SU-DHL-6 (cell line): ENCODE measurements at regions not wholly inside any gene's neighbourhood (a gene's known extent, or its start where the extent isn't known, plus 50 kb on each side); places are given as distances from the start of the nearest gene placed in this dataset.
"Not testable (repeated sequence)": the region's sequence is repeated elsewhere in the genome, so short reads cannot be mapped to it uniquely, and the experiment has no call there.

Experiments used
- H2AFZ ChIP-seq: fragments of 200-600 bp; sonication (generic); 2 replicates; pipeline ENCODE4 v1.6.1; 2014; ENCODE audit warnings: low read depth, mild to moderate bottlenecking, moderate library complexity, mixed read lengths, antibody characterized with exemption, low read length; ENCODE audit not compliant: severe bottlenecking
- H3F3A ChIP-seq: fragments of 200-600 bp; shearing (Covaris generic); 2 replicates; pipeline ENCODE4 v1.6.0; 2016; ENCODE audit warnings: antibody characterized with exemption, mild to moderate bottlenecking; ENCODE audit not compliant: insufficient read depth
- H3K27ac ChIP-seq: fragments of 200-600 bp; sonication (generic); 2 replicates; pipeline ENCODE4 v1.5.1; 2016; ENCODE audit warnings: low read depth, mild to moderate bottlenecking, low read length, moderate library complexity, mixed read lengths
- H3K27me3 ChIP-seq: fragments of 200-600 bp; sonication (generic), shearing (Covaris generic); 2 replicates; pipeline ENCODE4 v1.6.0; 2014; ENCODE audit warnings: mild to moderate bottlenecking, low read length
- H3K36me3 ChIP-seq: fragments of 200-600 bp; sonication (generic); 2 replicates; pipeline ENCODE4 v1.6.1; 2014; ENCODE audit warnings: mild to moderate bottlenecking, low read length, mixed read lengths
- H3K4me2 ChIP-seq: fragments of 300-600, 200-600 bp; shearing (Covaris generic), sonication (generic); 2 replicates; pipeline ENCODE4 v1.6.0; 2014; ENCODE audit warnings: low read length, low read depth, mild to moderate bottlenecking; ENCODE audit not compliant: poor library complexity, severe bottlenecking
- H3K4me3 ChIP-seq: fragments of 200-600 bp; sonication (generic); 2 replicates; pipeline ENCODE4 v1.5.1; 2014; ENCODE audit warnings: antibody characterized with exemption, low read length, mild to moderate bottlenecking, mixed read lengths; ENCODE audit not compliant: insufficient read depth, poor library complexity, severe bottlenecking
- H3K79me2 ChIP-seq: fragments of 200-600 bp; sonication (generic); 2 replicates; pipeline ENCODE4 v1.6.1; 2014; ENCODE audit warnings: mild to moderate bottlenecking, low read length, moderate library complexity; ENCODE audit not compliant: insufficient read depth
- H3K9ac ChIP-seq: fragments of 200-600 bp; sonication (generic); 2 replicates; pipeline ENCODE4 v1.7.0; 2014; ENCODE audit warnings: mild to moderate bottlenecking, low read length
- H3K9me2 ChIP-seq: fragments of 200-600 bp; sonication (generic); replicated peaks from 2 replicates; pipeline ENCODE4 v1.6.1; 2014; ENCODE audit warnings: low read length; ENCODE audit not compliant: insufficient read depth
- H3K9me3 ChIP-seq: fragments of 200-600 bp; sonication (generic); 2 replicates; pipeline ENCODE4 v1.6.1; 2014; ENCODE audit warnings: low read length, mixed read lengths; ENCODE audit not compliant: insufficient read depth
- H4K20me1 ChIP-seq: fragments of 200-600 bp; sonication (generic); 2 replicates; pipeline ENCODE4 v1.6.1; 2014; ENCODE audit warnings: low read depth, mild to moderate bottlenecking, antibody characterized with exemption, low read length, moderate library complexity, mixed read lengths
- EZH2phosphoT487 ChIP-seq: fragments of 200-600 bp; sonication (generic), shearing (Covaris generic); conservative IDR thresholded peaks from 2 replicates; pipeline ENCODE4 v1.6.1; 2018; ENCODE audit warnings: mild to moderate bottlenecking, antibody characterized with exemption, low read length, moderate library complexity, mixed read lengths
- TF ChIP-seq, protein P1 (sequence below): fragments of 200-600 bp; sonication (generic); IDR thresholded peaks from one replicate; pipeline ENCODE4 v1.5.1; 2017; ENCODE audit warnings: antibody characterized with exemption, mild to moderate bottlenecking, low read length, moderate library complexity; ENCODE audit not compliant: insufficient read depth, poor library complexity, severe bottlenecking

DNA sequence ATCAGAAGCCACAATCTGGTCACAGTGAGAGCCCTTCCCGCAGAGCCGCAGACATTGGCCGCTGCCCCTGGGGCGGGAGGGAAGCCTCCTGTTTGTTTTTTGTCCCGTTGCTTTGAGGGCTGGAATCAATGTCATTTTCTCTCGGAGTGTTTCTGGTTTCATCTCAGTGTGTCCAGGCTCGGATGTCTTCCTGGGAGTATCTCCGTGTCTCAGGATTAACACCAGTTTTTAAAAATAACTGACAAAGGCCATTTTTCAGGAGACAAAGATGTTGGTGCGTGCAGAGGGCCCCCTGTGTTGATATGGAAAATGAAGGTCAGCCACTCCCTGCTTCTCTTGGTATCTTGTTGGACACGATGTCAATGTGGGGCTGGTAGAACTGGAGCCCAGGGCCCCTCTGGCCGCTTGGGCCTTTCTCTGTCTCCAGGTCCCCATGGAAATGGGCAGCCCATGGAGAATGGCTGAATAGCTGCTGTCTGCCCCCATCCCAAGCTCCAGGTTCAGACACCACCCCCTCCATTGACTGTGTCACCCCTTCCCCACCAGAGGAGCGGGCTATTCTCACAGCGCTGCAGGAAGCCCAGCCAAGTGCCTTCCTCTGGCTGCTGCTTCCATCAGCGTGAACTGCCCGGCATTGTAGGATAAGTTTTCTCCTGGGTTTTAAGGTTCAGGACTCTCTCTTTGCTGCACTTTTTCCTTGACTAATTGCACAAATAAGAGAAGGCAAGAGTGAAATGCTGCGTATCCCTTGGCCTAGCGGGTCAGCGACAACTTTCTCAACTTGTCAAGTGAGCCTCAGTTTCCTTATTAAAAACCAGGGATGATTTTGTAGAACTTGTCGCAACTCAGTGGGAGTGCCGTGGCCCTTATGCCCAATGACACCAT is 72.2 kb upstream of the METTL9 start:
- Histone ChIP-seq H3K9me3 (no peaks in the 10 kb centered on the region), H3K27ac (no peak overlapping the region), H3K36me3 (no peaks in the 10 kb centered on the region), H4K20me1 (no peaks in the 10 kb centered on the region), H3K4me3 (no peak overlapping the region), H3F3A (no peaks in the 10 kb centered on the region), H3K27me3 (no peaks in the 10 kb centered on the region), H3K9ac (no peak overlapping the region), H3K4me2 (no peak overlapping the region), H3K9me2 (no peaks in the 10 kb centered on the region), H2AFZ (no peak overlapping the region), H3K79me2 (no peaks in the 10 kb centered on the region)
- TF ChIP-seq, protein P1, sequence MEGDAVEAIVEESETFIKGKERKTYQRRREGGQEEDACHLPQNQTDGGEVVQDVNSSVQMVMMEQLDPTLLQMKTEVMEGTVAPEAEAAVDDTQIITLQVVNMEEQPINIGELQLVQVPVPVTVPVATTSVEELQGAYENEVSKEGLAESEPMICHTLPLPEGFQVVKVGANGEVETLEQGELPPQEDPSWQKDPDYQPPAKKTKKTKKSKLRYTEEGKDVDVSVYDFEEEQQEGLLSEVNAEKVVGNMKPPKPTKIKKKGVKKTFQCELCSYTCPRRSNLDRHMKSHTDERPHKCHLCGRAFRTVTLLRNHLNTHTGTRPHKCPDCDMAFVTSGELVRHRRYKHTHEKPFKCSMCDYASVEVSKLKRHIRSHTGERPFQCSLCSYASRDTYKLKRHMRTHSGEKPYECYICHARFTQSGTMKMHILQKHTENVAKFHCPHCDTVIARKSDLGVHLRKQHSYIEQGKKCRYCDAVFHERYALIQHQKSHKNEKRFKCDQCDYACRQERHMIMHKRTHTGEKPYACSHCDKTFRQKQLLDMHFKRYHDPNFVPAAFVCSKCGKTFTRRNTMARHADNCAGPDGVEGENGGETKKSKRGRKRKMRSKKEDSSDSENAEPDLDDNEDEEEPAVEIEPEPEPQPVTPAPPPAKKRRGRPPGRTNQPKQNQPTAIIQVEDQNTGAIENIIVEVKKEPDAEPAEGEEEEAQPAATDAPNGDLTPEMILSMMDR: no peak
- TF ChIP-seq EZH2phosphoT487: no peak

GRCh38 chr16:21529060-21529658 is 70.2 kb upstream of the METTL9 start:
- H2AFZ ChIP-seq, H3K9me3 ChIP-seq, H3K9ac ChIP-seq, H3K4me3 ChIP-seq, H4K20me1 ChIP-seq, H3K4me2 ChIP-seq, H3F3A ChIP-seq, H3K36me3 ChIP-seq, H3K27me3 ChIP-seq, H3K9me2 ChIP-seq, H3K79me2 ChIP-seq, H3K27ac ChIP-seq: not testable (repeated sequence)

DNA sequence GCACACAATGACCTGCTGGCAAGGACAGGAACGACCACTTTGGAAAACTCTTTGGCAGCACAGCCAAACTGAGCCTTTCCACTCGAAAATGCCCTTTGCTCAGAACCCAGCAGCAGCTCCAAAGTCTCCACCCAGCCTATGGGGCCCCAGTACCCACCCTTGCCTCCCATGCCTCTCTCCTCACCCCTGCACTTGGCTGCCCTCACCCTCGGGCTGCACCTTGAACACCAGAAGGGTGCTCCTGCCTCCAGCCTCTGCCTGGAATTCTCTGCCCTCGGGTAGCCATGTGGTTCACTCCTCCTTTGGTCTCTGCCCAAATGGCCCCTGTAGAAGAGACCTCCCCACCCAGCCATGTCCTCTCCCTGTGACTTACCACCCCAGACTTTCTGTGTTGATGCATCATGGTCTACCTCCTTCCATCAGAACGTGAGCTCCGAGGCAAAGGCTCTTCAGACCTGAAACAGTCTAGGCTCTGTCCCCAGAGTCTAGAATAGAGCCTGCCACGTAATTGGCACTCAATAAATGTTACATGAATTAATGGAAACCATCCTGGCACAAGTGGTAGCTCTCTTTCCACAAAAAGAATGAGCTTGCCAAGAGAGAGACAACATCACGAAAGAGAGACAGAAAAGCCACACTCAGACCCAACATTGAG is 68.5 kb upstream of the METTL9 start:
- not testable (repeated sequence) for H3K36me3 ChIP-seq, H3F3A ChIP-seq, H3K9ac ChIP-seq, H3K4me2 ChIP-seq, H3K27ac ChIP-seq, H4K20me1 ChIP-seq, H3K9me2 ChIP-seq, H3K27me3 ChIP-seq, H3K79me2 ChIP-seq, H3K4me3 ChIP-seq, H2AFZ ChIP-seq, H3K9me3 ChIP-seq

GRCh38 chr16:21532996-21533395 is 66.4 kb upstream of the METTL9 start:
- not testable (repeated sequence) for H3K4me2 ChIP-seq

GRCh38 chr16:21533474-21533873 is 65.9 kb upstream of the METTL9 start:
- H3F3A ChIP-seq, H3K9me3 ChIP-seq, H3K27ac ChIP-seq, H3K4me3 ChIP-seq, H4K20me1 ChIP-seq, H3K4me2 ChIP-seq, H3K79me2 ChIP-seq, H3K27me3 ChIP-seq, H2AFZ ChIP-seq, H3K9me2 ChIP-seq, H3K36me3 ChIP-seq, H3K9ac ChIP-seq: not testable (repeated sequence)

More at GRCh38 chr16:21532996-21533395, 66.4 kb upstream of the METTL9 start:
- not testable (repeated sequence) for H3K9ac ChIP-seq, H3K9me2 ChIP-seq, H4K20me1 ChIP-seq, H3F3A ChIP-seq, H3K36me3 ChIP-seq, H3K27me3 ChIP-seq, H3K27ac ChIP-seq, H3K9me3 ChIP-seq, H3K79me2 ChIP-seq, H2AFZ ChIP-seq, H3K4me3 ChIP-seq
